RKO (cell line): ENCODE measurements at regions not wholly inside any gene's neighbourhood (a gene's known extent, or its start where the extent isn't known, plus 50 kb on each side); places are given as distances from the start of the nearest gene placed in this dataset.
"Not testable (repeated sequence)": the region's sequence is repeated elsewhere in the genome, so short reads cannot be mapped to it uniquely, and the experiment has no call there.

Source experiments
- DNase-seq: peaks from one replicate; pipeline ENCODE4 v3.0.0-alpha.2; 2016; ENCODE audit warnings: low spot score

- no peak for DNase-seq
Measured at GRCh38 chr6:153539602-153540001, 408.5 kb upstream of the RGS17 start.

- DNase-seq = no peak
Measured at GRCh38 chr6:153538491-153538890, 407.4 kb upstream of the RGS17 start.

GRCh38 chr6:153537422-153537821 is 406.3 kb upstream of the RGS17 start:
- DNase-seq = no peak

- no peak for DNase-seq
Measured at GRCh38 chr6:153526479-153526878, 395.4 kb upstream of the RGS17 start.

- no peak for DNase-seq
Measured at GRCh38 chr6:153525998-153526397, 394.9 kb upstream of the RGS17 start.

- DNase-seq = no peak
Measured at GRCh38 chr6:153523390-153523789, 392.3 kb upstream of the RGS17 start.

- DNase-seq = peak; percentile 39
Measured at GRCh38 chr6:153511896-153512496, 380.9 kb upstream of the RGS17 start.

- peak; percentile 27 for DNase-seq
Measured at GRCh38 chr6:153503810-153504209, 372.7 kb upstream of the RGS17 start.

GRCh38 chr6:153493501-153493900 is 362.4 kb upstream of the RGS17 start:
- DNase-seq = no peak

- DNase-seq = no peak
Measured at GRCh38 chr6:153489479-153489878, 358.4 kb upstream of the RGS17 start.

GRCh38 chr6:153488267-153488666 is 357.2 kb upstream of the RGS17 start:
- no peak for DNase-seq

GRCh38 chr6:153485072-153485471 is 354.0 kb upstream of the RGS17 start:
- no peak for DNase-seq

- no peak for DNase-seq
Measured at GRCh38 chr6:153484056-153484455, 353.0 kb upstream of the RGS17 start.

- DNase-seq = no peak
Measured at GRCh38 chr6:153476243-153476642, 345.2 kb upstream of the RGS17 start.

- no peak for DNase-seq
Measured at GRCh38 chr6:153465050-153465449, 334.0 kb upstream of the RGS17 start.

- no peak for DNase-seq
Measured at GRCh38 chr6:153449279-153449678, 318.2 kb upstream of the RGS17 start.

- not testable (repeated sequence) for DNase-seq
Measured at GRCh38 chr6:153442749-153443148, 311.7 kb upstream of the RGS17 start.

- DNase-seq = no peak
Measured at GRCh38 chr6:153442096-153442495, 311.0 kb upstream of the RGS17 start.

GRCh38 chr6:153437193-153437592 is 306.1 kb upstream of the RGS17 start:
- DNase-seq = no peak

- no peak for DNase-seq
Measured at GRCh38 chr6:153436351-153436750, 305.3 kb upstream of the RGS17 start.

GRCh38 chr6:153435787-153436186 is 304.7 kb upstream of the RGS17 start:
- no peak for DNase-seq

- no peak for DNase-seq
Measured at GRCh38 chr6:153425536-153425935, 294.5 kb upstream of the RGS17 start.

- no peak for DNase-seq
Measured at GRCh38 chr6:153424719-153425400, 293.8 kb upstream of the RGS17 start.

GRCh38 chr6:153412519-153412918 is 281.4 kb upstream of the RGS17 start:
- no peak for DNase-seq
